ENCODE measurements at regions not wholly inside any gene's neighbourhood (a gene's known extent, or its start where the extent isn't known, plus 50 kb on each side); places are given as distances from the start of the nearest gene placed in this dataset.

GRCh38 chr5:3393122-3393919 is 202.3 kb upstream of the IRX1 start:
- DNase-seq = no peak

DNA sequence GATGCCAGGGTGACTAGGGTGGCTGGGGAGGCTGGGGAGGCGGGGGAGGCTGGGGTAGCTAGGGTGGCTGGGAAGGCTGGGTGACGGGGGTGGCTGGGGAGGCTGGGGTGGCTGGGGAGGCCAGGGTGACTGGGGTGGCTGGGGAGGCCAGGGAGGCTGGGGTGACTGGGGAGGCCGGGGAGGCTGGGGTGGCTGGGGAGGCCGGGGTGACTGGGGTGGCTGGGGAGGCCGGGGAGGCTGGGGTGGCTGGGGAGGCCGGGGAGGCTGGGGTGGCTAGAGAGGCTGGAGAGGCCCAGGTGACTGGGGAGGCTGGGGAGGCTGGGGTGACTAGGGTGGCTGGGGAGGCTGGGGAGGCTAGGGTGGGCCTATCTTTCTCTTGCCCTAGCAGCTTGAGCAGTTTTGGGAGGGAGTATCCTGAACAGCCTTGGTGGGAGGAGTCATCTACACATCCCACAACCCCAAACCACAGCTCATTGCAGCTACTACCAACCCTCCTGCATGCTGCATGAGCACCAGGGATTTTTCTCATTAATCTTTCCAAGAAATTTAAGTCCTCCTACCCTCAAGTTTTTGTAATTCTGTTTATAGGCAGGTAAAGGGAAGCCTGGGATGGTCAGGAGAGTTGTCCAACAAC is 203.2 kb upstream of the IRX1 start:
- DNase-seq = no peak

- DNase-seq = no peak
Measured at GRCh38 chr5:3391210-3391609, 204.4 kb upstream of the IRX1 start.

- no peak for DNase-seq
Measured at GRCh38 chr5:3389471-3390026, 206.1 kb upstream of the IRX1 start.

- DNase-seq = no peak
Measured at GRCh38 chr5:3386637-3387036, 209.0 kb upstream of the IRX1 start.

DNA sequence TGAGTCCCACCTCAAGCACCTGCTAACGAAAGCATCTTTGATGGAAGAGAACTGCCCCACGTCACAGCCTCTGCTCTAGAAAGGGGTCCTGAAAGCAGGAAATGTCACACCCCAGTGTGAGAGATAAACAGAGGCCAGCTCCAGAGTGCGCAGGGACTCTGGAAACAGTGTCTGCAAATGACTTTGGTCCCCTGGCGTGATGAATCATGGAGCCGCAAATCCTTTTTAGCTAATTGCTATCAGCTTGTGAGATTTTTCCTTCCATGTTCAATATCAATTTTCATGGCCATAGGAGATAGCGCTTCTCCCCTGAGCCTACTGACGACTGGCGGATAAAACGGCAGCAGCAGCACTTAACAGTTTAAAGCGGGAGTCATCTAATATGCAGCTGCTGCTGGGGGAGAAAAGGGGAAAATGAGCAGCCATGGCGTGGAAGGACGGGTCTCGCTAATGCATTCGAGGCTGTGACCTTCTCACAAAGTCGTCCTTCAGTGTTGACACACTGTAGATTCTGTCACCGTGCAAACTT is 209.6 kb upstream of the IRX1 start:
- no peak for DNase-seq

- no peak for DNase-seq
Measured at GRCh38 chr5:3384531-3384930, 211.1 kb upstream of the IRX1 start.

DNA sequence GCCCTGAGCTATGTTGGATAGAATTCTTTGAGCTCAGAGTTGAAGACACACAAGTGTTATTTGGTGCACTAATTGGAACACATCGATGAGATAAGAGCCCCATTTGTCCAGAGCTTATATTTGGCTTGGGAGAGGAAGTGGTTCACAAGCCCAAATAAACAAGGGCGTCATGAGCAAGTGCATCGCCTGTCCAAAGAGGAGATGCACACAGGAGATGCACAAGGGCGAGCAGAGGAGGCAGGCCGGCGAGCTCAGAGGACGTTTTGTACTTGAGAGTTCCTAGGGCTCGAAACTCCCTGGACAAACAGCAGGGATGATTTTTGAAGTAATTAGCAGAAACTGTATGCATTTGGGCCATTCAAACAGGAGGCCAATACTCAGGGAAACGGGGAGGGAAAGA is 212.8 kb upstream of the IRX1 start:
- DNase-seq = no peak

DNA sequence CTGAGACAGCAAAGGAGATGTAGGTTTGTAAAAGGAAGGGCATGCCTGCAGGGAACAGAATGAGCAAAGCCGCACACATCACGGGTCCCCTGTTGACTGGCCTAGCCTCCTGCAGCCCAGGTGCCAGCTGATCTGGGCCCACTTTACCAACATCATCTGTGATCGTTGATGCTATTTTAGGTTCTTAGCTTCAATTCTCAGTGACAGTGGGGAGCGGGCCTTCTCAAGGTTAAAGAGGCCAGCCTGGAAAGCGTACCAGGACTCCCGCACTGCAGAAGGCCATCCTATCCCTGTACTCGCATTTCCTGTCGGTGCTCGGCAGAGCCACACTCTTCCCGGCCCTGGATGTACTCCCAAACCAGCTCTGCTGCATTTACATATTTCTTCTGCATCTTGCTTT is 213.5 kb upstream of the IRX1 start:
- no peak for DNase-seq

DNA sequence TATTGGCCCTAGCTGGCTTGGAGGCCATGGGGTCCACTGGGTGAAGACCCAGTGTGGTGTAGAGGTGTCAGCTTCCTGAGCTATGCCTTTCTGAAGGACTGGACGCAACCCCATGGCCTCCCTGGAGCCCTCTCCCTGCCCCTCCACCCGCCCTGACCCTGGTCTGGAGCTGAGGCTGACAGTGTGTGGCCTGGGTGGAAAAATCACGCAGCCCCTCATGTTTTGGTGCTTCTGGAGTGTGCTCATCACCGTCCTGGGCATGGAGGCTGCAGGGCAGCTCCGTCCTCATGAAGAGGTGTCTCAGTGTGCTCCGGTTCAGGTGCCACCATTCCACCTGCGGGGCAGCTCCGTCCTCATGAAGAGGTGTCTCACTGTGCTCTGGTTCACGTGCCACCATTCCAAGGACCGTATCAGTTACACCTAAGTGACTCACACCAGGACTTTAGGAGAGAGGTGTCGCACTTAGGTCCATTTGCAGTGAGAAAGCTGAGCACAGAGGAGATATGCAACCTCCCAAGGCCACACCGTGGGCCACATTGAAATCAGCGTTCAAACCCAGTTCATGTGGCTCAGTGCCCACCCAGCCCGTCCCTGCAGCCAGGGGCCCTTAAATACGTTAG is 214.3 kb upstream of the IRX1 start:
- no peak for DNase-seq

GRCh38 chr5:3380689-3381088 is 214.9 kb upstream of the IRX1 start:
- DNase-seq = no peak

DNA sequence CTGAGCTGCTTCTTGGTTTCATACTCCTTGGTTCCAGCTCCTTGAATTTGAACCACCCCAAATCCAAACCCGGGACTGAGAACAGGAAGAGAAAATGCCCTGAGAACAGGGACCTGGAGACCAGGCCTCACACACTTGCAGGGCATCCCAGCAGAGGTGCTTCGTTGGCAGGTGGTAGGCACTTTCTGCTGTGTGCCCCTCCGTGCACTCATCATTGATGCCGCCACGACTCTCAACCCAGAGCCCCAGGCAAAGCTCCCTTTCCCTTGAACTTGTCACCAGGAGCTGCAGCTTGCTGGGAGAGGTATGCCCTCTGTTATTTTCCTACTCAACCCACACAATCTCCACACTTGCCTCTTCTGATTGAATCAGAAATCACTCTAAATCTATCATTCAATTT is 217.8 kb upstream of the IRX1 start:
- DNase-seq = no peak

- DNase-seq = no peak
Measured at GRCh38 chr5:3377176-3377575, 218.5 kb upstream of the IRX1 start.

DNA sequence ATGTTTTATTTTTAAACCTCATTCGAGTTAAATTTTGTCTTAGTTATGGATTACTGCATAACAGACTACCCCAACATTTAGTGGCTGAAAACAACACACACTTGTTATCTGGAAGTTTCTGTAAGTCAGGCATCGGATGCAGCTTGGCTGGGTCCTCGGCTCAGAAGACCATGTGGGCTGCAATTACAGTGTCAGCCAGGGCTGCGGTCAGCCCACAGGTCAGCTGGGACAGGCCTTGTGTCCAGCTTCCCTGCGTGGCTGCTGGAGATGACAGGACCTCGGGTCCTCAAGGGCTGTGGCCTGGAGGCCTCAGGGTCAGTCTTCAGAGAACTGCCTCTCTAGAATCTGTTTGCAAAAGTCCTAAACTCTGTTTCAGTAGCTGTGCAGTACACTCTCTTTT is 219.0 kb upstream of the IRX1 start:
- DNase-seq = no peak

DNA sequence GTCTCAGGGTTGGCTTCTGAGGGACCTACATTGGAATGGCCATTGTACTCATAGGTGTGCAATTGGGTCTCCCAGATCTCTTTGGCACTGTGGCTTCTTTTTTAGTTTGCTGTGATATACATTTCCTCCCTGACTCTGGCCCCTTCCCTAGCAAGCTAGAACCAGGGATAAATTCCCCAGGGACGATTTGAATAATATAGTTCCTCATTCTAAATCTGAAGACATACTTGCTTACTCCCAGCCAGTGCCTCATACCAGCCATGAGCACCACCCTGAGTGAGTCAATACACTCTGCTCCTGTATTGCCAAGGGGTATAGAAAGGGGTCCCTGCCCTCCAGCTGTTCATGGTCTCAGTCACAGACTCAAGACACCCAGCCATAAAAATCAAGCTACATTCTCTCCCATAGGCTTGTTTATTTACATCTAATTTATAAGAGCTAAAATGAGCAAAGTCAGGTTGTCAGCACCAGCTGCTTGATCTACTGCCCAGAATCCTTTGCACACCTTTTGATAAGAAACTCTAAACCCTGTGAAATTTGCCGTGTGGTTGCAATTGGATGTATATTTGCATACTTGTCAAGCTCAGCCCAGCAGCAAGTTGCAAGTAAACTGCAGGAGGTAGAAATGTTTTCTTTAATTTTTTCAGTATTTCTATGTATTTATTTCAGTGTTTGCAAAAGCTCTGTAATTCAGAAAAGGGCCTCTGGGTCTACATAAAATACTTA is 219.9 kb upstream of the IRX1 start:
- no peak for DNase-seq

- no peak for DNase-seq
Measured at GRCh38 chr5:3373391-3373790, 222.2 kb upstream of the IRX1 start.

- no peak for DNase-seq
Measured at GRCh38 chr5:3372289-3372688, 223.3 kb upstream of the IRX1 start.

DNA sequence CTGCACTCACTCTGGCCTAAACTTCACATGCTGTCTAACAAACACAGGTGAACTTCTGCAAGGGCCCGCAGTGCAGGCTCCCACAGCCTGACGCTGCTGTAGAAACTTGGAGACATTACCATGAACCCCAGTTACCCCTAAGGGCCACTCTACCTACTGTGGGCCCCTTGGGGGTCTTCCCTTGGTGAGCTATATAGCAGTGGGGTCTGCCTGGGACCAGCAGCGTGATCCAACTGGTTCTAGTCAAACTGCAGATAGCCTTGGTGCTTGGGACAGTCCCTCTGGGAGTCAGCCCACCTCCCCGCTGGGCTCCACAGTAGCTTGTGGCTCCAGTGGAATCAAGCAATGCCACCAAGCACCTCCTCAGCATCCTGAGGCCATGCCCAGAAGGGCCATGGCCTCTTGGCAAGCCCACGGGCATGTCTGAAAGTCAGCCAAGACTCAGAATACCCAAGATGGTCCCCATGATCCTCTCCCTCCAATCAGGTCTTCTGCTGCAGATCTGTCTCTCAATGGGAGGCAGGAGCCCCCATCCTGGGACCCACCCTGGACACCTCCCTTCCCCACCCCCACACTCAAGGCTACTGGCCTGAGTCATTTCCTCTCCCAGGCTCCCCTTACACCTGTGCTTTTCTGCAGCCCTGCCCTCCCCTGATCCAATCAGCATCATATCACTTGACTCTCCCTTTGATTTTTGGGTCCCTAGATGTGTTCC is 230.0 kb upstream of the IRX1 start:
- DNase-seq = no peak

GRCh38 chr5:3364941-3365340 is 230.7 kb upstream of the IRX1 start:
- DNase-seq = no peak

- no peak for DNase-seq
Measured at GRCh38 chr5:3364433-3364832, 231.2 kb upstream of the IRX1 start.

- DNase-seq = no peak
Measured at GRCh38 chr5:3362606-3362910, 233.1 kb upstream of the IRX1 start.

GRCh38 chr5:3361811-3362605 is 233.6 kb upstream of the IRX1 start:
- no peak for DNase-seq

Measured in Kasumi-1 (cell line).